ENCODE measurements at regions not wholly inside any gene's neighbourhood (a gene's known extent, or its start where the extent isn't known, plus 50 kb on each side); places are given as distances from the start of the nearest gene placed in this dataset.

- DNase-seq = no peak
- Histone ChIP-seq H3K9me3 (no peaks in the 10 kb centered on the region), H3K27ac (no peak overlapping the region), H3K27me3 (no peaks in the 10 kb centered on the region), H3K36me3 (replicated peaks in 1 of 2; ENCODE audit: insufficient read depth in 1 of 2, low read depth in 2 of 2) (no peaks in the 10 kb centered on the region), H3K4me1 (no peaks in the 10 kb centered on the region), H3K4me3 (no peak overlapping the region)
- 38 to 76% methylated on average over 2 of the region's 2 CpGs for WGBS, 2 donors
- TF ChIP-seq CTCF (IDR thresholded peaks at IDR 0.05) (no peak), POLR2A (IDR thresholded peaks at IDR 0.05) (no peak)
- no peak for ATAC-seq
- intact Hi-C loops (cut with DNase I) = no loop called here
Observed at GRCh38 chr3:145176907-145177306, 984.1 kb downstream of the PLOD2 start.

- DNase-seq (no peak), ATAC-seq (no peak)
- no peaks in the 10 kb centered on the region for H3K27me3 ChIP-seq
- no peak overlapping the region for H3K4me3 ChIP-seq
- no peaks in the 10 kb centered on the region for H3K4me1 ChIP-seq
- intact Hi-C loops (cut with DNase I) = no loop called here
- 44 to 60% methylated on average over 2 of the region's 2 CpGs for WGBS, 2 donors
- TF ChIP-seq CTCF (IDR thresholded peaks at IDR 0.05) = no peak
- no peak overlapping the region for H3K27ac ChIP-seq
- H3K36me3 ChIP-seq (replicated peaks in 1 of 2; ENCODE audit: insufficient read depth in 1 of 2, low read depth in 2 of 2) = no peaks in the 10 kb centered on the region
- no peaks in the 10 kb centered on the region for H3K9me3 ChIP-seq
Observed at GRCh38 chr3:145177828-145178227, 983.2 kb downstream of the PLOD2 start.

- Histone ChIP-seq H3K27me3 (no peaks in the 10 kb centered on the region), H3K36me3 (replicated peaks in 1 of 2; ENCODE audit: insufficient read depth in 1 of 2, low read depth in 2 of 2) (no peaks in the 10 kb centered on the region), H3K4me1 (no peaks in the 10 kb centered on the region), H3K4me3 (no peak overlapping the region), H3K27ac (no peak overlapping the region), H3K9me3 (no peaks in the 10 kb centered on the region)
- TF ChIP-seq POLR2A (IDR thresholded peaks at IDR 0.05) (no peak), CTCF (IDR thresholded peaks at IDR 0.05) (no peak)
- intact Hi-C loops (cut with DNase I) = no loop called here
- 52 to 54% methylated on average over 4 of the region's 4 CpGs for WGBS, 2 donors
- no peak for DNase-seq
- ATAC-seq = no peak
Observed at GRCh38 chr3:145182196-145182911, 978.6 kb downstream of the PLOD2 start.

- ATAC-seq (no peak), DNase-seq (no peak)
- H3K4me1 ChIP-seq = no peaks in the 10 kb centered on the region
- no peak for TF ChIP-seq CTCF (IDR thresholded peaks at IDR 0.05)
- no peak for TF ChIP-seq POLR2A (IDR thresholded peaks at IDR 0.05)
- H3K27ac ChIP-seq = no peak overlapping the region
- H3K9me3 ChIP-seq = no peaks in the 10 kb centered on the region
- no peaks in the 10 kb centered on the region for H3K36me3 ChIP-seq (replicated peaks in 1 of 2; ENCODE audit: insufficient read depth in 1 of 2, low read depth in 2 of 2)
- intact Hi-C loops (cut with DNase I) = no loop called here
- no peaks in the 10 kb centered on the region for H3K27me3 ChIP-seq
- H3K4me3 ChIP-seq = no peak overlapping the region
- 16 to 26% methylated on average over 3 of the region's 3 CpGs for WGBS, 2 donors
Observed at GRCh38 chr3:145183261-145183660, 977.7 kb downstream of the PLOD2 start.

GRCh38 chr3:145188079-145188770 is 972.8 kb downstream of the PLOD2 start:
- DNase-seq = no peak
- no peaks in the 10 kb centered on the region for H3K9me3 ChIP-seq
- H3K4me3 ChIP-seq = no peak overlapping the region
- H3K4me1 ChIP-seq = no peaks in the 10 kb centered on the region
- 72 to 74% methylated on average over 2 of the region's 2 CpGs for WGBS, 2 donors
- TF ChIP-seq POLR2A (IDR thresholded peaks at IDR 0.05) (no peak), CTCF (IDR thresholded peaks at IDR 0.05) (no peak)
- no peak for ATAC-seq
- no peaks in the 10 kb centered on the region for H3K27me3 ChIP-seq
- no peak overlapping the region for H3K27ac ChIP-seq
- intact Hi-C loops (cut with DNase I) = no loop called here
- H3K36me3 ChIP-seq (replicated peaks in 1 of 2; ENCODE audit: insufficient read depth in 1 of 2, low read depth in 2 of 2) = no peaks in the 10 kb centered on the region

Measured in body of pancreas (tissue), 4 donors.